Neural cell (in vitro differentiated cells): ENCODE measurements at regions not wholly inside any gene's neighbourhood (a gene's known extent, or its start where the extent isn't known, plus 50 kb on each side); places are given as distances from the start of the nearest gene placed in this dataset.

Experiments used
- H2AFZ ChIP-seq: fragments of 200-600, 300-800 bp; sonication (generic), shearing (Covaris generic); 2 replicates; pipeline ENCODE4 v1.6.0; 2014; ENCODE audit warnings: low read depth, mild to moderate bottlenecking, antibody characterized with exemption, low read length, moderate library complexity
- H3F3A ChIP-seq: fragments of 200-600 bp; shearing (Covaris generic); 2 replicates; pipeline ENCODE4 v1.6.1; 2016; ENCODE audit warnings: mild to moderate bottlenecking, moderate library complexity, mixed read lengths, antibody characterized with exemption, low read length; ENCODE audit not compliant: insufficient read depth, poor library complexity, severe bottlenecking
- H3K27ac ChIP-seq: fragments of 200-600, 300-800 bp; sonication (generic), shearing (Covaris generic); 2 replicates; pipeline ENCODE4 v1.5.1; 2014; ENCODE audit warnings: mild to moderate bottlenecking, low read length, moderate library complexity
- H3K27me3 ChIP-seq: fragments of 300-800, 200-600 bp; sonication (generic), shearing (Covaris generic); 2 replicates; pipeline ENCODE4 v1.6.0; 2014; ENCODE audit warnings: mild to moderate bottlenecking, low read depth, low read length, moderate library complexity; ENCODE audit not compliant: insufficient read depth
- H3K36me3 ChIP-seq: fragments of 300-800, 200-600 bp; sonication (generic), shearing (Covaris generic); 2 replicates; pipeline ENCODE4 v1.5.1; 2014; ENCODE audit warnings: mild to moderate bottlenecking, antibody characterized with exemption, low read length, moderate library complexity; ENCODE audit not compliant: insufficient read depth
- H3K4me2 ChIP-seq: fragments of 300-800, 200-600 bp; sonication (generic), shearing (Covaris generic); 2 replicates; pipeline ENCODE4 v1.6.0; 2014; ENCODE audit warnings: mild to moderate bottlenecking, low read length
- H3K4me3 ChIP-seq: fragments of 300-800, 200-600 bp; sonication (generic), shearing (Covaris generic); 2 replicates; pipeline ENCODE4 v1.5.1; 2014; ENCODE audit warnings: mild to moderate bottlenecking, low read length, moderate library complexity
- H3K79me2 ChIP-seq: fragments of 200-600 bp; shearing (Covaris generic); replicated peaks from 2 replicates; pipeline ENCODE4 v1.6.0; 2014; ENCODE audit warnings: mild to moderate bottlenecking, low read length, moderate library complexity; ENCODE audit not compliant: insufficient read depth
- H3K9ac ChIP-seq: fragments of 300-800, 200-600 bp; sonication (generic), shearing (Covaris generic); 2 replicates; pipeline ENCODE4 v1.6.1; 2016; ENCODE audit warnings: mild to moderate bottlenecking, low read length, mixed read lengths
- H3K9me2 ChIP-seq: fragments of 200-600 bp; shearing (Covaris generic); 2 replicates; pipeline ENCODE4 v1.6.1; 2016; ENCODE audit warnings: mild to moderate bottlenecking, low read length, mixed read lengths; ENCODE audit not compliant: insufficient read depth
- H3K9me3 ChIP-seq: fragments of 200-600, 300-800 bp; sonication (generic), shearing (Covaris generic); 2 replicates; pipeline ENCODE4 v1.6.1; 2016; ENCODE audit warnings: mild to moderate bottlenecking, mixed run types, low read length, moderate library complexity, mixed read lengths
- H4K20me1 ChIP-seq: fragments of 200-600 bp; shearing (Covaris generic); 2 replicates; pipeline ENCODE4 v1.6.1; 2016; ENCODE audit warnings: mild to moderate bottlenecking, mixed run types; ENCODE audit not compliant: insufficient read depth
- EP300 ChIP-seq: fragments of 450-650 bp; conservative IDR thresholded peaks from 2 replicates; pipeline ENCODE4 v1.6.1; 2014; ENCODE audit warnings: antibody characterized with exemption, mild to moderate bottlenecking, moderate library complexity; ENCODE audit not compliant: poor library complexity, severe bottlenecking
- EZH2 ChIP-seq: fragments of 200-600, 300-800 bp; shearing (Covaris generic), sonication (generic); IDR thresholded peaks from 2 replicates; pipeline ENCODE4 v1.6.1; 2014; ENCODE audit warnings: antibody characterized with exemption, low read length, borderline replicate concordance, mild to moderate bottlenecking; ENCODE audit not compliant: insufficient read depth, poor library complexity, severe bottlenecking
- MXI1 ChIP-seq: fragments of 450-650 bp; conservative IDR thresholded peaks from 2 replicates; pipeline ENCODE4 v1.6.1; 2014; ENCODE audit warnings: antibody characterized with exemption, mild to moderate bottlenecking; ENCODE audit not compliant: poor library complexity, severe bottlenecking
- POLR2AphosphoS5 ChIP-seq: IDR thresholded peaks from 2 replicates; pipeline ENCODE4 v1.6.1; 2012
- RAD21 ChIP-seq: fragments of 450-650 bp; conservative IDR thresholded peaks from 2 replicates; pipeline ENCODE4 v1.6.1; 2014; ENCODE audit warnings: antibody characterized with exemption, mild to moderate bottlenecking, moderate library complexity
- REST ChIP-seq: IDR thresholded peaks from 2 replicates; pipeline ENCODE4 v1.6.1; 2012; ENCODE audit warnings: borderline replicate concordance
- SMC3 ChIP-seq: fragments of 450-650 bp; conservative IDR thresholded peaks from 2 replicates; pipeline ENCODE4 v1.6.1; 2014; ENCODE audit warnings: antibody characterized with exemption, mild to moderate bottlenecking, moderate library complexity; ENCODE audit not compliant: poor library complexity
- TAF1 ChIP-seq: IDR thresholded peaks from 2 replicates; pipeline ENCODE4 v1.6.1; 2012; ENCODE audit warnings: low read depth

GRCh38 chr16:26510924-26511323, 555.8 kb upstream of the C16orf82 start:
- TF ChIP-seq POLR2AphosphoS5 (no peak), SMC3 (no peak), RAD21 (no peak), REST (no peak), EZH2 (no peak), EP300 (no peak), TAF1 (no peak), MXI1 (no peak)
- Histone ChIP-seq H3K27ac (no peak overlapping the region), H3K9ac (no peak overlapping the region), H3K9me3 (no peaks in the 10 kb centered on the region), H3K9me2 (no peaks in the 10 kb centered on the region), H4K20me1 (no peaks in the 10 kb centered on the region), H3K4me3 (no peak overlapping the region), H3K4me2 (no peak overlapping the region), H3K36me3 (no peaks in the 10 kb centered on the region), H3K27me3 (no peaks in the 10 kb centered on the region), H3K79me2 (no peaks in the 10 kb centered on the region), H2AFZ (no peak overlapping the region), H3F3A (no peaks in the 10 kb centered on the region)

- no peak overlapping the region for H3K4me2 ChIP-seq
- H3K4me3 ChIP-seq = no peak overlapping the region
These were observed 555.3 kb upstream of the C16orf82 start for GRCh38 chr16:26511463-26511862.

More at GRCh38 chr16:26511463-26511862, 555.3 kb upstream of the C16orf82 start:
- Histone ChIP-seq H3K27ac (no peak overlapping the region), H3F3A (no peaks in the 10 kb centered on the region), H3K9me2 (no peaks in the 10 kb centered on the region), H3K79me2 (no peaks in the 10 kb centered on the region), H2AFZ (no peak overlapping the region), H3K36me3 (no peaks in the 10 kb centered on the region), H3K27me3 (no peaks in the 10 kb centered on the region), H3K9me3 (no peaks in the 10 kb centered on the region), H4K20me1 (no peaks in the 10 kb centered on the region), H3K9ac (no peak overlapping the region)
- TF ChIP-seq TAF1 = no peak
- TF ChIP-seq MXI1 = no peak
- no peak for TF ChIP-seq REST
- no peak for TF ChIP-seq SMC3
- no peak for TF ChIP-seq EZH2
- no peak for TF ChIP-seq EP300
